Stimulated activated CD4-positive, alpha-beta T cell treated with anti-CD3 and anti-CD28 coated beads, Interleukin-4, amount 100 ng/mL, for 24 hours (primary cell): ENCODE measurements at regions not wholly inside any gene's neighbourhood (a gene's known extent, or its start where the extent isn't known, plus 50 kb on each side); places are given as distances from the start of the nearest gene placed in this dataset.
A peak's percentile ranks its signal among the peaks of the same experiment; 100 is the strongest.

ENCODE experiments used
- DNase-seq: peaks from one replicate; pipeline ENCODE4 v3.0.0-alpha.2; 2020

GRCh38 chr16:89027281-89027680 lies 50.3 kb upstream of the CBFA2T3 start:
- no peak for DNase-seq

GRCh38 chr16:89031715-89032659 lies 55.0 kb upstream of the CBFA2T3 start:
- DNase-seq, result peak; percentile 62

GRCh38 chr16:89033304-89033703 lies 56.3 kb upstream of the CBFA2T3 start:
- no peak for DNase-seq

GRCh38 chr16:89033796-89034572 lies 57.0 kb upstream of the CBFA2T3 start:
- no peak for DNase-seq

- DNase-seq, result no peak
Observed at GRCh38 chr16:89034573-89034961, 57.6 kb upstream of the CBFA2T3 start.

GRCh38 chr16:89034971-89035668 lies 58.1 kb upstream of the CBFA2T3 start:
- DNase-seq, result no peak

GRCh38 chr16:89035669-89036570 lies 57.7 kb upstream of the ACSF3 start:
- no peak for DNase-seq

GRCh38 chr16:89036776-89037175 lies 56.9 kb upstream of the ACSF3 start:
- DNase-seq, result no peak

- peak; percentile 24 for DNase-seq
Observed at GRCh38 chr16:89037261-89038152, 56.1 kb upstream of the ACSF3 start.

GRCh38 chr16:89038221-89038721 lies 55.4 kb upstream of the ACSF3 start:
- DNase-seq, result no peak

GRCh38 chr16:89038811-89039735 lies 54.6 kb upstream of the ACSF3 start:
- DNase-seq, result no peak

GRCh38 chr16:89039756-89040155 lies 53.9 kb upstream of the ACSF3 start:
- DNase-seq, result no peak

GRCh38 chr16:89040391-89040790 lies 53.3 kb upstream of the ACSF3 start:
- no peak for DNase-seq

- no peak for DNase-seq
Observed at GRCh38 chr16:89040861-89041570, 52.6 kb upstream of the ACSF3 start.

GRCh38 chr16:89041571-89042481 lies 51.8 kb upstream of the ACSF3 start:
- no peak for DNase-seq

GRCh38 chr16:89042711-89043551 lies 50.7 kb upstream of the ACSF3 start:
- DNase-seq, result no peak
